HEK293 (cell line): ENCODE measurements at regions not wholly inside any gene's neighbourhood (a gene's known extent, or its start where the extent isn't known, plus 50 kb on each side); places are given as distances from the start of the nearest gene placed in this dataset.

Experiments
- CTCF ChIA-PET: fragments of 350-600 bp; formaldehyde crosslinking; extraction: SDS; loops from one replicate; lab custom pipeline; 2021; ENCODE audit warnings: antibody characterized with exemption; lab: Yijun Ruan, JAX
- POLR2A ChIA-PET: fragments of 300-600 bp; formaldehyde crosslinking; extraction: SDS; loops from one replicate; lab custom pipeline; 2020; ENCODE audit warnings: antibody characterized with exemption, inconsistent platforms; lab: Yijun Ruan, JAX
- H3K27ac ChIP-seq: fragments of 200-500 bp; sonication (Bioruptor generic); 2 replicates; pipeline ENCODE4 v1.5.1; 2014; ENCODE audit warnings: low read depth, low read length, control low read depth, inconsistent platforms; ENCODE audit errors: extremely low read depth
- H3K36me3 ChIP-seq, 2 experiments: fragments of 200-500 bp in 1 of 2; sonication (Bioruptor generic) in 1 of 2; 1 replicate in 1 of 2; 2 replicates in 1 of 2; pipeline ENCODE4 v1.5.1; 2014 to 2017; ENCODE audit warnings: inconsistent platforms in 2 of 2, low read length in 2 of 2; ENCODE audit not compliant: control insufficient read depth in 2 of 2, insufficient read depth in 1 of 2
- H3K4me1 ChIP-seq: fragments of 200-500 bp; sonication (Bioruptor generic); 2 replicates; pipeline ENCODE4 v1.5.1; 2014; ENCODE audit warnings: mild to moderate bottlenecking, low read length, inconsistent platforms; ENCODE audit not compliant: control insufficient read depth, insufficient read depth
- H3K4me3 ChIP-seq: 2 replicates; pipeline ENCODE4 v1.5.1; 2011; ENCODE audit warnings: low read depth, mild to moderate bottlenecking, control low read depth, low read length, moderate library complexity
- H3K9me3 ChIP-seq: fragments of 200-500 bp; sonication (Bioruptor generic); 2 replicates; pipeline ENCODE4 v1.5.1; 2014; ENCODE audit warnings: low read depth, low read length, inconsistent platforms; ENCODE audit not compliant: control insufficient read depth, insufficient read depth
- FEZF1 ChIP-seq: fragments of 450-650 bp; formaldehyde crosslinking; IDR thresholded peaks from 2 replicates; pipeline ENCODE4 v1.5.1; 2016; ENCODE audit warnings: missing biosample characterization, missing genetic modification characterization
- GLIS1 ChIP-seq: fragments of 450-650 bp; formaldehyde crosslinking; IDR thresholded peaks from 2 replicates; pipeline ENCODE4 v1.5.1; 2016; ENCODE audit warnings: missing biosample characterization, missing genetic modification characterization
- HOXD13 ChIP-seq: sonication (generic); formaldehyde crosslinking; IDR thresholded peaks from 2 replicates; pipeline ENCODE4 v1.8.0; 2022; ENCODE audit warnings: missing genetic modification reagents, borderline replicate concordance
- IKZF3 ChIP-seq: fragments of 450-650 bp; IDR thresholded peaks from 2 replicates; pipeline ENCODE4 v1.5.0; 2018; ENCODE audit warnings: missing biosample characterization, mild to moderate bottlenecking, missing genetic modification characterization, moderate library complexity
- KLF10 ChIP-seq: fragments of 450-650 bp; IDR thresholded peaks from 2 replicates; pipeline ENCODE4 v1.5.1; 2018; ENCODE audit warnings: missing biosample characterization, mild to moderate bottlenecking, missing genetic modification characterization
- MEIS1 ChIP-seq: sonication (generic); formaldehyde crosslinking; IDR thresholded peaks from 2 replicates; pipeline ENCODE4 v1.8.1; 2022; ENCODE audit warnings: missing genetic modification reagents, mild to moderate bottlenecking, borderline replicate concordance
- MYNN ChIP-seq: fragments of 450-650 bp; formaldehyde crosslinking; IDR thresholded peaks from 2 replicates; pipeline ENCODE4 v1.5.1; 2016; ENCODE audit warnings: missing biosample characterization, missing genetic modification characterization, borderline replicate concordance
- MZF1 ChIP-seq: fragments of 450-650 bp; formaldehyde crosslinking; IDR thresholded peaks from 2 replicates; pipeline ENCODE4 v1.5.1; 2017; ENCODE audit warnings: missing biosample characterization, missing genetic modification characterization, borderline replicate concordance
- RBAK ChIP-seq: fragments of 450-650 bp; formaldehyde crosslinking; IDR thresholded peaks from 2 replicates; pipeline ENCODE4 v1.5.1; 2016; ENCODE audit warnings: missing biosample characterization, missing genetic modification characterization
- WT1 ChIP-seq: fragments of 450-650 bp; formaldehyde crosslinking; IDR thresholded peaks from 2 replicates; pipeline ENCODE4 v1.5.1; 2016; ENCODE audit warnings: missing biosample characterization, missing genetic modification characterization
- ZBTB26 ChIP-seq: fragments of 450-650 bp; formaldehyde crosslinking; optimal IDR thresholded peaks from 2 replicates; pipeline ENCODE3; 2016; ENCODE audit warnings: missing biosample characterization, mild to moderate bottlenecking, missing genetic modification characterization
- ZFP69B ChIP-seq: fragments of 450-650 bp; formaldehyde crosslinking; IDR thresholded peaks from 2 replicates; pipeline ENCODE4 v1.5.1; 2016; ENCODE audit warnings: missing biosample characterization, missing genetic modification characterization
- ZNF112 ChIP-seq: fragments of 450-650 bp; formaldehyde crosslinking; IDR thresholded peaks from 2 replicates; pipeline ENCODE4 v1.5.0; 2017; ENCODE audit warnings: missing biosample characterization, missing genetic modification characterization
- ZNF146 ChIP-seq: fragments of 450-650 bp; formaldehyde crosslinking; IDR thresholded peaks from 2 replicates; pipeline ENCODE4 v1.5.1; 2016; ENCODE audit warnings: missing biosample characterization, missing genetic modification characterization
- ZNF202 ChIP-seq: fragments of 450-650 bp; formaldehyde crosslinking; IDR thresholded peaks from 2 replicates; pipeline ENCODE4 v1.5.1; 2016; ENCODE audit warnings: missing biosample characterization, missing genetic modification characterization, borderline replicate concordance
- ZNF354C ChIP-seq: fragments of 450-650 bp; formaldehyde crosslinking; IDR thresholded peaks from 2 replicates; pipeline ENCODE4 v1.5.1; 2016; ENCODE audit warnings: missing biosample characterization, missing genetic modification characterization, low read depth, borderline replicate concordance
- ZNF398 ChIP-seq: fragments of 450-650 bp; formaldehyde crosslinking; IDR thresholded peaks from 2 replicates; pipeline ENCODE4 v1.5.1; 2017; ENCODE audit warnings: missing biosample characterization, missing genetic modification characterization
- ZNF473 ChIP-seq: fragments of 450-650 bp; formaldehyde crosslinking; IDR thresholded peaks from 2 replicates; pipeline ENCODE4 v1.5.1; 2017; ENCODE audit warnings: missing biosample characterization, missing genetic modification characterization
- ZNF510 ChIP-seq: fragments of 450-650 bp; formaldehyde crosslinking; IDR thresholded peaks from 2 replicates; pipeline ENCODE4 v1.5.1; 2018; ENCODE audit warnings: mild to moderate bottlenecking, missing genetic modification characterization, missing biosample characterization; ENCODE audit not compliant: insufficient replicate concordance
- ZNF549 ChIP-seq: fragments of 450-650 bp; IDR thresholded peaks from 2 replicates; pipeline ENCODE4 v1.5.1; 2018; ENCODE audit warnings: missing biosample characterization, missing genetic modification characterization, mild to moderate bottlenecking, inconsistent platforms, moderate library complexity
- ZNF629 ChIP-seq: fragments of 450-650 bp; formaldehyde crosslinking; IDR thresholded peaks from 2 replicates; pipeline ENCODE4 v1.5.1; 2017; ENCODE audit warnings: missing biosample characterization, missing genetic modification characterization
- ZNF768 ChIP-seq: fragments of 450-650 bp; formaldehyde crosslinking; IDR thresholded peaks from 2 replicates; pipeline ENCODE4 v1.5.1; 2018; ENCODE audit warnings: missing biosample characterization, mild to moderate bottlenecking, missing genetic modification characterization
- ZNF837 ChIP-seq: fragments of 450-650 bp; formaldehyde crosslinking; IDR thresholded peaks from 2 replicates; pipeline ENCODE4 v1.5.1; 2016; ENCODE audit warnings: missing biosample characterization, missing genetic modification characterization
- TF ChIP-seq, protein P1 (sequence below): fragments of 450-650 bp; formaldehyde crosslinking; IDR thresholded peaks from 2 replicates; pipeline ENCODE4; 2016; ENCODE audit warnings: missing biosample characterization, missing genetic modification characterization
- TF ChIP-seq, protein P2 (sequence below): fragments of 450-650 bp; formaldehyde crosslinking; IDR thresholded peaks from 2 replicates; pipeline ENCODE4 v1.5.1; 2017; ENCODE audit warnings: missing biosample characterization, missing genetic modification characterization

DNA sequence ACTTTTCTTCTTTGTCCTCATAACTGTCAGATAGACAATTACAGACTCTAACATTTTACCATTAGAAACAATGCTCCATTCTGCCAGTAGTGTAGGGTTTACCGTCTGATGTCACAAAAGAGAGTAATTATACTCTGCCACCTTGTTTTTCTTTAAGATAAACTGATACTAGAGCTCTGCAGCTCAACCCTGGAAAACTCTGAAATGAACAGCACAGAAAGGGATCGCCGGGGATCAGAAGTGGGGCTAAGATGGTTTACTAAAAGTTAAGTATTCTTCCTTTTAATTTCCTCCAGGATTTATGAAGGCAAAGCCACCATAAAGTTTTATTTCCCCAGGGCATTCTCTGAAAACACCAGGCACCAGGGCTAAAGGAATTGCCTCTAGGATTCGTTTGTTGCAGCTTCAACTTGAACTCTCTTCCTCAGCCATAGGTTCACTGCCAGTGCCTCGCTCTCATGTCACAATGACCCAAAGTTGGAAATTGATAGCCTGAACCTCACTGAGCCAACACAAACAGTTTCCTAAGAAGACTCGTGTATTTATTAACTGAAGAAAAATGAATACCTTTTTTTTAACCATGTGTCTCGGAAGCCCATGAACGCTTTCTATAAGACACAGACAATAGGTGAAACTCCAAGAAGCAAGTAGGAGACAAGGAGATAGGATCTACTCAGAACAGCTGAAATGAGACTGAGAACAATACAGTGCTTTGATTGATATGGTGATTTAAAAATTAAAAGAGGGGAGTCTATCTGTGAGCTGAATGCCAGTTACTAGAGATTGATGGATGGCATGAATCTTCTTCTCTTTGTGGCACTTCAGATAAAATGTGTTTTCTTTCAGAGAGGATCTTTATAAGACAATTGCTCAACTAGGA lies 121.5 kb upstream of the SPATS2L start:
- Histone ChIP-seq H3K36me3 (no peaks in the 10 kb centered on the region), H3K4me1 (peaks cover 3% of the 10 kb centered on the region; the same call in 1 of the 2 replicates), H3K9me3 (no peaks in the 10 kb centered on the region), H3K4me3 (no peak overlapping the region), H3K27ac (no peak overlapping the region)
- ChIA-PET CTCF (no interaction called here), POLR2A (no interaction called here)
- TF ChIP-seq GLIS1 (tag by site-specific recombination) (no peak), ZNF354C (no peak), IKZF3 (no peak), ZNF629 (no peak), ZNF146 (tag by site-specific recombination) (no peak), ZFP69B (tag by site-specific recombination) (no peak), ZNF473 (no peak), FEZF1 (tag by site-specific recombination) (peak; percentile 77), WT1 (tag by site-specific recombination) (no peak), ZNF112 (no peak), HOXD13 (CRISPR knock-in tag) (no peak), MZF1 (peak; percentile 77; the same call in 1 of the 2 replicates), ZNF398 (tag by site-specific recombination) (no peak), ZNF549 (tag by site-specific recombination) (no peak), ZNF768 (tag by site-specific recombination) (no peak), ZNF837 (tag by site-specific recombination) (no peak), ZBTB26 (no peak), RBAK (no peak), MEIS1 (CRISPR knock-in tag) (no peak)
- TF ChIP-seq, protein P1, sequence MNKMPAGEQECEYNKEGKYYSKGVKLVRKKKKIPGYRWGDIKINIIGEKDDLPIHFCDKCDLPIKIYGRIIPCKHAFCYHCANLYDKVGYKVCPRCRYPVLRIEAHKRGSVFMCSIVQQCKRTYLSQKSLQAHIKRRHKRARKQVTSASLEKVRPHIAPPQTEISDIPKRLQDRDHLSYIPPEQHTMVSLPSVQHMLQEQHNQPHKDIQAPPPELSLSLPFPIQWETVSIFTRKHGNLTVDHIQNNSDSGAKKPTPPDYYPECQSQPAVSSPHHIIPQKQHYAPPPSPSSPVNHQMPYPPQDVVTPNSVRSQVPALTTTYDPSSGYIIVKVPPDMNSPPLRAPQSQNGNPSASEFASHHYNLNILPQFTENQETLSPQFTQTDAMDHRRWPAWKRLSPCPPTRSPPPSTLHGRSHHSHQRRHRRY (tag by site-specific recombination) = no peak
- TF ChIP-seq, protein P2, sequence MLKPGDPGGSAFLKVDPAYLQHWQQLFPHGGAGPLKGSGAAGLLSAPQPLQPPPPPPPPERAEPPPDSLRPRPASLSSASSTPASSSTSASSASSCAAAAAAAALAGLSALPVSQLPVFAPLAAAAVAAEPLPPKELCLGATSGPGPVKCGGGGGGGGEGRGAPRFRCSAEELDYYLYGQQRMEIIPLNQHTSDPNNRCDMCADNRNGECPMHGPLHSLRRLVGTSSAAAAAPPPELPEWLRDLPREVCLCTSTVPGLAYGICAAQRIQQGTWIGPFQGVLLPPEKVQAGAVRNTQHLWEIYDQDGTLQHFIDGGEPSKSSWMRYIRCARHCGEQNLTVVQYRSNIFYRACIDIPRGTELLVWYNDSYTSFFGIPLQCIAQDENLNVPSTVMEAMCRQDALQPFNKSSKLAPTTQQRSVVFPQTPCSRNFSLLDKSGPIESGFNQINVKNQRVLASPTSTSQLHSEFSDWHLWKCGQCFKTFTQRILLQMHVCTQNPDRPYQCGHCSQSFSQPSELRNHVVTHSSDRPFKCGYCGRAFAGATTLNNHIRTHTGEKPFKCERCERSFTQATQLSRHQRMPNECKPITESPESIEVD (tag by site-specific recombination) = 0 out of 2 replicates have a peak, but pooled peaks have one; percentile 31

DNA sequence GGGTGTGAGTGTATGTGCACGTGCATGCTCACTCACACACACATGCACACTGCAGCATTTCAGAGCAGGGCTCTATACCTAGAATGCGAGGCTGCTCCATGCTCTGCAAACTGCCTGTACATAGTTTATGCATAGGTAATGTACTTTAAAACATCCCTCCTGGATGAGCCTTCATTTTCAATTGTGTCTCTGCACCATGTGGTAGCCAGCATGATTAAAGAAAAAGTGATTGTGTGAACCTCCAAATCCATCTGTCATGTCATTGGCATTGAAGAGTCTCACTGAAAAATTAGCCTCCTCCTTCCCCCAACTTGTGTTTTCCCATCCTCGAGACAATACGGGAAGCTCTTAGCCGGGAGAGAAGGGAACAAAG lies 120.9 kb upstream of the SPATS2L start:
- POLR2A ChIA-PET = no interaction called here
- TF ChIP-seq ZNF510 (tag by site-specific recombination) = no peak
- no peak for TF ChIP-seq ZNF202 (tag by site-specific recombination)
- TF ChIP-seq MYNN (tag by site-specific recombination) = no peak
- TF ChIP-seq KLF10 (tag by site-specific recombination) = no peak
- TF ChIP-seq, all 188 proteins: peak for 0
- Histone ChIP-seq H3K36me3 (no peaks in the 10 kb centered on the region), H3K4me3 (no peak overlapping the region), H3K9me3 (no peaks in the 10 kb centered on the region), H3K27ac (no peak overlapping the region), H3K4me1 (peaks cover 3% of the 10 kb centered on the region; the same call in 1 of the 2 replicates)
- CTCF ChIA-PET = no interaction called here
